SK-N-SH (cell line): ENCODE measurements at regions not wholly inside any gene's neighbourhood (a gene's known extent, or its start where the extent isn't known, plus 50 kb on each side); places are given as distances from the start of the nearest gene placed in this dataset.

ENCODE experiments used
- CHD2 ChIP-seq: fragments of 150-350 bp; IDR thresholded peaks from 2 replicates; pipeline ENCODE4 v1.6.1; 2018; ENCODE audit warnings: low read length; ENCODE audit not compliant: partially characterized antibody
- CTCF ChIP-seq: fragments of 200-600 bp; sonication (generic); IDR thresholded peaks from 2 replicates; pipeline ENCODE4 v1.6.1; 2017; ENCODE audit warnings: antibody characterized with exemption, mild to moderate bottlenecking, moderate library complexity
- ELF1 ChIP-seq: IDR thresholded peaks from 2 replicates; pipeline ENCODE4 v1.4.0; 2012
- EP300 ChIP-seq, 2 experiments: IDR thresholded peaks; 2 replicates each; pipeline versions ENCODE4 v1.4.0 to v1.6.1; 2012; ENCODE audit warnings: borderline replicate concordance in 1 of 2, low read depth in 1 of 2, low read length in 1 of 2
- GABPA ChIP-seq: IDR thresholded peaks from 2 replicates; pipeline ENCODE4 v1.4.0; 2012; ENCODE audit warnings: low read depth, mild to moderate bottlenecking
- JUND ChIP-seq: IDR thresholded peaks from 2 replicates; pipeline ENCODE4 v1.4.0; 2012
- NFIC ChIP-seq: IDR thresholded peaks from 2 replicates; pipeline ENCODE4 v1.4.0; 2012; ENCODE audit warnings: borderline replicate concordance
- NRF1 ChIP-seq: IDR thresholded peaks from 2 replicates; pipeline ENCODE4 v1.6.1; 2012; ENCODE audit warnings: low read depth, mild to moderate bottlenecking, low read length
- PBX3 ChIP-seq: IDR thresholded peaks from 2 replicates; pipeline ENCODE4; 2012
- POLR2AphosphoS5 ChIP-seq: IDR thresholded peaks from 2 replicates; pipeline ENCODE4 v1.6.1; 2012; ENCODE audit warnings: low read depth, low read length
- RCOR1 ChIP-seq: fragments of 150-350 bp; IDR thresholded peaks from 2 replicates; pipeline ENCODE4 v1.6.1; 2017; ENCODE audit warnings: antibody characterized with exemption, low read length
- SIN3A ChIP-seq: IDR thresholded peaks from 2 replicates; pipeline ENCODE4 v1.6.1; 2012; ENCODE audit warnings: low read depth, mild to moderate bottlenecking, low read length, moderate library complexity, borderline replicate concordance
- TF ChIP-seq, protein P1 (sequence below): IDR thresholded peaks from 2 replicates; pipeline ENCODE4 v1.6.1; 2012; ENCODE audit warnings: mild to moderate bottlenecking, low read depth, low read length, moderate library complexity

- TF ChIP-seq GABPA (no peak), SIN3A (no peak), CHD2 (no peak), POLR2AphosphoS5 (no peak), NFIC (no peak), RCOR1 (no peak), CTCF (peak; percentile 84), PBX3 (no peak), JUND (no peak), EP300 (IDR thresholded peaks at IDR 0.05; ENCODE audit: borderline replicate concordance in 1 of 2, low read depth in 1 of 2, low read length in 1 of 2) (no peak), NRF1 (no peak), ELF1 (no peak)
- TF ChIP-seq, protein P1, sequence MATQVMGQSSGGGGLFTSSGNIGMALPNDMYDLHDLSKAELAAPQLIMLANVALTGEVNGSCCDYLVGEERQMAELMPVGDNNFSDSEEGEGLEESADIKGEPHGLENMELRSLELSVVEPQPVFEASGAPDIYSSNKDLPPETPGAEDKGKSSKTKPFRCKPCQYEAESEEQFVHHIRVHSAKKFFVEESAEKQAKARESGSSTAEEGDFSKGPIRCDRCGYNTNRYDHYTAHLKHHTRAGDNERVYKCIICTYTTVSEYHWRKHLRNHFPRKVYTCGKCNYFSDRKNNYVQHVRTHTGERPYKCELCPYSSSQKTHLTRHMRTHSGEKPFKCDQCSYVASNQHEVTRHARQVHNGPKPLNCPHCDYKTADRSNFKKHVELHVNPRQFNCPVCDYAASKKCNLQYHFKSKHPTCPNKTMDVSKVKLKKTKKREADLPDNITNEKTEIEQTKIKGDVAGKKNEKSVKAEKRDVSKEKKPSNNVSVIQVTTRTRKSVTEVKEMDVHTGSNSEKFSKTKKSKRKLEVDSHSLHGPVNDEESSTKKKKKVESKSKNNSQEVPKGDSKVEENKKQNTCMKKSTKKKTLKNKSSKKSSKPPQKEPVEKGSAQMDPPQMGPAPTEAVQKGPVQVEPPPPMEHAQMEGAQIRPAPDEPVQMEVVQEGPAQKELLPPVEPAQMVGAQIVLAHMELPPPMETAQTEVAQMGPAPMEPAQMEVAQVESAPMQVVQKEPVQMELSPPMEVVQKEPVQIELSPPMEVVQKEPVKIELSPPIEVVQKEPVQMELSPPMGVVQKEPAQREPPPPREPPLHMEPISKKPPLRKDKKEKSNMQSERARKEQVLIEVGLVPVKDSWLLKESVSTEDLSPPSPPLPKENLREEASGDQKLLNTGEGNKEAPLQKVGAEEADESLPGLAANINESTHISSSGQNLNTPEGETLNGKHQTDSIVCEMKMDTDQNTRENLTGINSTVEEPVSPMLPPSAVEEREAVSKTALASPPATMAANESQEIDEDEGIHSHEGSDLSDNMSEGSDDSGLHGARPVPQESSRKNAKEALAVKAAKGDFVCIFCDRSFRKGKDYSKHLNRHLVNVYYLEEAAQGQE: no peak
Measured at GRCh38 chr3:8239718-8240695, 261.6 kb upstream of the LMCD1 start.
